ENCODE measurements at regions not wholly inside any gene's neighbourhood (a gene's known extent, or its start where the extent isn't known, plus 50 kb on each side); places are given as distances from the start of the nearest gene placed in this dataset.

DNA sequence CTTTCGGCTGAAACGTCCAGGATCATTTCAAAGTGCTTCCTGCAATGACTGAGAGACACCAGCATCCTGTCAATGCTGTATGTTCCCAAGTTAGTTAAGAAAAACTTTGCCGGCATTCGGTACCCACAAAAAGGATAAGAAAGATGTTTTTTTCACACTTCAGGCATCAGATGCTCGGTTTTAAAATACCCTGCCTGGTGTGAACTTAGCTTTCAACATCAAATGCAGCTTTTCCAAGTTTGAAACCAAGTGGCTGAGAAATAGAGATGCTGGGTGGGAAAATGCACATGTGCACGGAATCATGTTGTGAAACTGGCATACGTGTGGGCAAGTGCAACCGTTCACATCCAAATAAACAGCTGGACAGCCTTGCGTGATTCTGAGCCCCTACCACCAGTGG, 254.9 kb upstream of the IGF1R start:
- no peak for DNase-seq

DNA sequence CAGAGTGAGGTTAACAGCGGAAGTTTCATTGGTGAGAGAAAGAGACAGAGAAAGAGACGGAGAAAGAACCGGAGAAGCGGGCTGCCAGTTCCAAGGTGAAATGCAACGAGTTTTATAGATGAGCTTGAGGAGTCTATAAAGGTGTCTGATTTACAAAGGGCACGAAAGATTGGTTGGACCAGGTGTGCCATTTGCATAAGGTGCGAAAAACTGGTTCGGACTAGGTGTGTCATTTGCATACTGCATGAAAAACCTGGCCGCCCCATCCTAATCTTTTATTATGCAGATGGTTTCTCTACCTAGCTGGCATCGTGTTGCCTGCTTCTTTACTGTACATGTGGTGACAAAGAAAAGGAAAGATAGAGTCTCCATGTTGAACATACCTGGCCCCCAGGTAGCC, 253.8 kb upstream of the IGF1R start:
- no peak for DNase-seq

DNA sequence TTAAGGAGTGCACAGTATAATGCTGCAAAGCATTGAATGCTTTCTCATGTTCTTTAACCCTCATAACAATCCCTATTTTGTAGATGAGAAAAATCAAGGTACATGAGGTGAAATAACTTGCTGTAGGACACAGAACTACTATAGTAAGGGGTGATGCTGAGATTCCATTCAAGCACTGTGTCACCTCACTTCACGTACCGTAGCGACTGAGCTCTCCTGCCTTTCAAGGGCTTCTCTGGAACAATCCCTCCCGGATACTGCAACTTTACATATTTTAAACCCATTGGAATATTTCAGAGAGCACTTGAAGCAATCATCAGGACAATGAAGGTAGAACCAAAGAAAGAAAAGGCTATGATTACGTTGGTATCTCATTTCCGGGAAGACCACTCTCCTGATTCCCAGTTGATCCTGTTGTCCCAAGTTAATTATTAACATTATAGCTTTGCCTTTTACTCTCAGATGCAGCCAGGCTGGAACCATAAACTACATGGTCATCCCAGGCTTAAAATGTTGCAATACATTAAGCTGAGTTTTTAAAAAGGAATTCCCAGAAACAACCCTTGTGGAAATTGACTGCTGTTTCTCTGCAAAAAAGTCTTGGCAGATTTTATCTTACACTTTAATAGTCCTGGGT, 252.2 kb upstream of the IGF1R start:
- DNase-seq = no peak

DNA sequence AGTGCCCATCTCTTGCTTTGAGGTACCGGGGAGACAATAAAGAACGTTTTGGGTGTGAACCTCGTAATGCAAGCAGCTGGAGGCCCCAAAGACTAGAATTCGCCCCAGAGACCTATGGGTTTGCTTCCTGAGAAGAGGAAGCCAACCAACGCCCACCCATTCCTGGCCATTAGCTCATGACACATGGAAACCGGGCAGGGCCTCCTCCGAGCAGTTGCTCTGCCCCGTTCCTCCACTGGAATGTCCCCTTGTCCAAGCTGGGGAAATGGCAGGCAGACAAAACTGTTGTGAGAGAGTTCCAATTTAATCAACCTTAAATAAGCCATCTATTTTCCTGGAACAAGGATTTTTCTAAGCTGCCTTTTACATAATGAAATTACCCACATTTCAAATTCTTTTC, 250.9 kb upstream of the IGF1R start:
- no peak for DNase-seq

DNA sequence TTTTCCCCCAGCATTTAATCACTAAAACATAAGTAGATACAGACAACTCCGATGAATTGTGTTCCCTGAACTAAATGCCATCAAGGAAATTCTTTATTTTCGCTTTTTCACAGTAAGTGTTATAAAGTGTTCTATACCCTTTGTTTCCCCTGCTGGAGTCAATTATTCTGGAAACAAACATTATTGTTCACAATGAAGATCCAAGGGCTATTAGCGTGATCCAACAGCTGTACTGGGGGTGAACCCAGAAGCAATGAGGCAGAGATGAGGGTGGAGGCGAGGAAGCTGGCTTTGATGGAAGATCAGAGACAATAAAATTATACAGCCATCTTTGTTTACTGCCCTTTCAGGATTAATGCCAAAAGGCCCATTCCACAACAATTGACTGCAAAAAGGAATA, 250.3 kb upstream of the IGF1R start:
- no peak for DNase-seq

DNA sequence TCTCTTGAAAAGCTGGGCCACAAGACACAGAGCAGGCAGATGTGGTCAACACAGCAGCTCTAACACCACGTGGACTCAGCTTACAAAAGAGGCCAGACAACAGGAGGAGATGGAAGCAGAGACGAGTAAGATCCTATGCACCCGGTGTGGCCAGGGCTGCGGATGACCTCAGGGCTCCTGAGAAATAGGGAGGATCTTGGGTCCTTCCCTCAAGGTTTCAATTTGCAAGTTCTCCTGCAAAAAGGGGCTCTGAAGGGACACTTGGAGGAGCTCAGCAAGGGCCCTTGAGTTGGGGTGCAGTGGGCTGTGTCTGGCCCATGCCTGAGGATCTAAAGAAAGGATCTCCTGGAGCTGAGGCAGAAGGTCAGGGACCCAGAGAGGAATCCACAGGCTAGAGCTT, 249.5 kb upstream of the IGF1R start:
- DNase-seq = no peak

DNA sequence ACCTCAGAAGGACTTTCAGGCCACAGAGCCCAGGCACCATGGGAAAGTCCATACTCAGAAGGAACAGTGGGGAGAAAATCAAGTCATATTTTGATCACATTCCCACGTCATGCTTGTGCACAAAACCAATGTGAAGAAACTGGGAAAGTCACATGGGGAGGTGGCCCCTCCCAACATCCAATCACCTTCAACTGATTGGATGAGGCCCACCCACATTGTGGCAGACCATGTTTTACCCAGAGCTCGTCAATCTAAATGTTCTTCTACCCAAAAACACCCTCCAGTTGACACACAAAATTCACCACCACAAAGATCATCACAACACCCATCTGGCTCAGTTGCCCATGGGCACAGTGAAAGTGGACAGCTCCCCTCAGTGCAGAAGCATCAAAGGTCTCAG, 248.2 kb upstream of the IGF1R start:
- no peak for DNase-seq

DNA sequence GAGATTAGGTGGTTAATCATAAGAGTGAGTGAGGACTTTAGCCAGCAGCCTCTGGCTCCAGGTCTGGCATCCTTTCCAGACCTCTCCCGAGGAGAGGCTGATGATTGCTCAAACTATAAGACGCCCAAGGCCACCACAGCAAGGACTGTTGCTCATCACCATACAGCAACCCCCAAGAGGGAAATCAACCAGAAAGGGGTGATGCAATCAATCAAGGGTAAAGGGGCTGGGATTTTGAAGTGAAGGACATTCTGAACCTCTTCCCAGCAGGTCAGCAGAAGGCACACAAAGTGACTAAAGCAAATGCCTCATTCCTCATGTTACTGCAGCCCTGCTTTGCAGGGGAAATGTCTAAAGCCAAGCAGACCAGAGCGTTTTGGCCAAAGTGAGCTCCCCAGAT, 247.3 kb upstream of the IGF1R start:
- DNase-seq = no peak

DNA sequence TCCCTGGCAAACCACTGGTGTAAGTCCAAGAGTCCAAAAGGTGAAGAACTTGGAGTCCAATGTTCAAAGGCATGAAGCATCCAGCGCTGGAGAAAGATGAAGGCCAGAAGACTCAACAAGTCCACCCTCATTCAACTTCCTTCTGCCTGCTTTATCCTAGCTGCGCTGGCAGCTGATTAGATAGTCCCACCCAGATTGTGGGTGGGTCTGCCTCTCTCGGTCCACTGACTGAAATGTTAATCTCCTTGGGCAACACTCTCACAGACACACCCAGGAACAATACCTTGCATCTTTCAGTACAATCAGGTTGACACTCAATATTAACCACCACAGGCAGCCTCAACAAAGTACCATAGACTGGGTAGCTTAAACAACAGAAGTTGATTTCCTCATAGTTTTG, 245.9 kb upstream of the IGF1R start:
- DNase-seq = no peak

DNA sequence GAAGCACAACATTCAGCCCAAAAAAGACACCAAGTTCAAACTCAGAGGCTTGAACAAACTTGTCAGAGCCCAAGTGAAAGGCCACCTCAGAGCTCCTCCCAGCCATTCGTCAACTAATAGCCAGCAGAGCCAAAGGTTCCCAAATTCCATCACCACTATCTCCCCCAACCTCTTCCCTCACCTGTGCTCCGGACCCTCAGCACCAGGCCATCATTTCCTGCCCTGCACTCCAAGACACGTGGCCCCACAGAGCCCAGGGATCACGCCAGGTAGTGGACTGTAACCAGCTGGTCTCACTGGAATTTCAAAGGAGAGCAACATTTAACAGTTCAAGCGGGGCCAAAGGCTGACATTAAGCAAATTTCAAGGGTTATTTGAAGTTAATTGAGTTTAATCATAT, 245.2 kb upstream of the IGF1R start:
- no peak for DNase-seq

DNA sequence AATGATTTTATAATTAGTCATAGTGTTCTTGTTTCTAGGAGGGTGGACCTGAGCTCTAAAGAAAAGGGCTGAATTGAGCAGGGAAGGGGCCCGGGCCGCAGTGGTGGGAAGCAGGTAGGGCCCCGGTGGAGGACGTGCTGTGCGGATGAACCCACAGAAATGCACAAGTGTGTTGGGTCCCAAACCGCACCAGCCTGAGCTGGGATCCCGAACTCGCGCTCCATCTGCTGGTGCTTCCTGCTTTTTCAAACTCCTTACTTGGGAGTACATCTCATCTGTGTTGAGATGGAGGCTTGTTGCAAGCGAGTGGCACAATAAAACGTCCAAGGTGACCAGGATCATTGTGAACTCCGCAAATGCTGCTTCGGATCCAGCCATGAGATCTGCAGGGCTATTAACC, 244.8 kb upstream of the IGF1R start:
- no peak for DNase-seq

DNA sequence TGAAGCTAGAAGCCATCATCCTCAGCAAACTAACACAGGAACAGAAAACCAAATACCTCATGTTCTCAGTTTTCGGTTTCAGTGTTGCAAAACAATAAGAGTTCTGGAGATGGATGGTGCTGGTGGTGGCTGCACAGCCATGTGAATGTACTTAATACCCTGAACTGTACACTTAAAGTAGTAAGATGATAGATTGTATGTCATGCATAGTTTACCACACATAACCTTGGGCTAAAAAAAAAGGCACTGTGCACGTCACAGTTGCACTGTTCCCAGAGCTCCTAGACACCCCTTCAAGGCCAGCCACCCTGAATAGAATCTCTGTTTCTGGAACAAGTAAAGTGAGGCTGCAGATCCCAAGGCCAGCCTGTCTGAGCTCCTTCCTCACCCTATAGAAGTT, 243.3 kb upstream of the IGF1R start:
- no peak for DNase-seq

DNA sequence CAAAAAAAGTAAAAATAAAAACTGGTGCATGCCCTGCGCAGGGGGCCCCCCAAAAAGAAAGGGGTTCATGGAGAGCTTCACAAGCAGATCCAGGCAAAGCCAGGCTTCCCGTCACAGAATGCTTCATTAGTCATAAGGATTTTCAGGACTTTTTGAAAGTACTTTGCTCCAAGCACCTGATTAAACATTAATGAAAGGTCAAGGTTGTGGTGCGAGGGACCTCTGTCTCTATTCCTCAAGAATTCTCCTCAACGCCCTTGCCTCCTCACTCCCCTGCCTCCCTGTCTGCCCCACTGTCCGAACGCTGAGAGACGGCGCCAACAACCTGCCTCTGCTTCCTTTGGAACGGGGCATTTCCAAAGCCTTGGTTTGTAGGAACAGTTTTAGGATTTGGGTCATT, 240.1 kb upstream of the IGF1R start:
- DNase-seq = no peak

DNA sequence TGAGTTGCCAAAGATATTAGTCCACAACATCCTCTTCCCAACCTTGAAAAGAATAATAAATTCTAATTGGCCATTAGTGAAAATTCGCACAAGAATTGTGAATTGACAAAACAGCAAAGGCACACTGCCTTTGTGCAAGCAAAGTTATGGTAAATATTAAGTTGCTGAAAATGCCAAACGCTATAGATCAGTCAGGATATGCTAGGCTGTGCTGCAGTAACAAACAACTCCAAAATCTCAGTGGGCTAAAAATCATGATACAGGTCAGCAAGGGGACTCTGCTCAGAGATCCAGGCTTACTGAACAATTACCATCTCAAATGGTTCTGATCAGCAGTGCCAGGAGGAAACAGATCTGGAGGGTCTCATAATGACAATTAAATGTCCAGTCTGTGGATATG, 238.0 kb upstream of the IGF1R start:
- no peak for DNase-seq

DNA sequence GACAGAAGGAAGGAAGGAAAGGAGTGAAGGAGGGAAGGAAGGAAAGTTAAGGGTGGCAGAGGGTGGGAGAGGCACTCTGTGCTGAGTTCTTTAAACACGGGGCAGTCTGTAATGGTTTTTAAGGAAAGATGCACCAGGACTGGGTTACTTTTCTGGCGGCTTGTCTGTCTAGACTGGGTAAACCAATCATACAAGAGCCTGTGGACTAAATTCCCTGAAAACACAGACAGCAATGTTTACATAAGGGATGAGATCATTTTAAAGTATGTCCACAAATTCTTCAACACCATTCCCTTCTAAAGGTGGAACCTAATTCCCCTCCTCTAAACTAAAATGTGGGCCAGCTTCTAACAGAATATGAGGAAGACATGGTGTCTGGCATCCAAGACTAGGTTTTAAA, 235.5 kb upstream of the IGF1R start:
- DNase-seq = no peak

DNA sequence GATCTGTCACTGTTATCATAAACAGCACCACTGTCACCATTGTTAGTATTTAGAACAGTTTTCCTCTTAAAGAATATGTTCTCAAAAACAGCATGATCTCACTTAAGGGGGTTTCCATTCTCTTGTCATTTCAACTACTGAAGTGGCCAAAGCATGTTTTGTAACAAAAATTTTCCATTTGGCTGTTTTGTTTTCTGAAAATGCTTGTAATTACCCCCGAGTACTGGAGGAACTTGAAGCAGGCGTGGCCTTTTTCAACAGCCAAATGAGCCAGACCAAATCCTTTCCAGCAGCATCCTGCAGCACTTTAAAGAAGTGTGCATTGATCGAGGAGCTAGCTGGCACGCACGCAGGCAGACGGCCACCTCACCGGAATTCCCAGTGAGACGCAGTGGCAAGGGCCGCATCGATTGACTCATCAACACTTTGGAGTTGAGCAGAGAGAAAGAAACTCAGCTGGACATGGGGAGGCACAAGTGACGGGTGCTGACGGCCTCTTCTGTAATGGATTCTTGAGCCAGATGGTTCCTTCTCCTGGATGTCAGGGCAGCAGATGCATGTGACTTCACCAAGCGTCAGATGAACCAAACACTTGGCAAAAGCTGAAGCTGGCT, 234.3 kb upstream of the IGF1R start:
- no peak for DNase-seq

DNA sequence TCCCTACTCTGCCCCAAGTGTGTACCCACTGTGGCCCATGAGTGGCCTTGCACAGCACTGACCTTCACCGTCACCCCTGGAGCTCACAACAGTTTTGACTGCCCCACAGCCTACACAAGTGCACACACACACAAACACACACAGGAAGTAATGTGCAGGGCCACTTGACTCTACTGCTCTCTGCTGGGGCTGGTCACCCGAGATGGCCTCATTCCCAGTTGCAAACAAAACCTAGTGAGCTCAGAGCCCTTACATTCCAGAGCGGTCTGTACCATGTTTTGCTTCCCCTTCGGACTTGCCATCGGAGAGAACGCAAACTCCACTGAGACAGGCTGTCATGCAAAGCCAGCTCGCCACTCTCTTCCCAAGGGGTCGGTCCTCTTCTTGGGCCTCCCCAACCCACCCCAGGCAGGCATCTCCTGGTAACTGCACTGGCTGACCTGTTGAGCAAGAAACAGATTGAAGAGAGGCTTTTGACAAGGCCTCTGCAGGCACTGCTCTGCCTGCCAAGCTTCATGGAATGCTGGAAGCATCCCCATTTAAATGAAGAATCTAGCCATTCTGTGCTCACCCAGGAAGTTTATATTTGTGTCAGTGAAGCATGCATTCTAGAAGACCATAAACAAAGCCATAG, 232.0 kb upstream of the IGF1R start:
- no peak for DNase-seq

DNA sequence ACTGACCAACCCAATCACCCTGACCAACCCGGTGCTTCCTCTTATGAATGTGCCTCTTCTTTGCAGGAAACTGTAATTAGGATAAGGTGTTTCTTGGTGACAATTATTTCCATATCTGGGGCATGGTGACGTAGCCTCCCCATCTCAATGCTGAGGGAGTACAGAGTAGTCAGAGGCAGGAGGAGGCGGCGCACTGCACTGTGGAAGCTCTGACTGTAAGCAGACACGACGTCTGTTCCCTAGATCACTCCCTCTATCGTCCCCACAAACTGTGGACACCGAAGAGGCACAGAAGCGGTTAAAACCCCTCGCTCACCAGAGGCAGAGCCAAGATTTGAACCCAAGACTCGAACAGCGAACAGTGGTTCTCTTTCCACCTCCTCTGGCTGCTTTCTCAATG, 231.0 kb upstream of the IGF1R start:
- DNase-seq = no peak

DNA sequence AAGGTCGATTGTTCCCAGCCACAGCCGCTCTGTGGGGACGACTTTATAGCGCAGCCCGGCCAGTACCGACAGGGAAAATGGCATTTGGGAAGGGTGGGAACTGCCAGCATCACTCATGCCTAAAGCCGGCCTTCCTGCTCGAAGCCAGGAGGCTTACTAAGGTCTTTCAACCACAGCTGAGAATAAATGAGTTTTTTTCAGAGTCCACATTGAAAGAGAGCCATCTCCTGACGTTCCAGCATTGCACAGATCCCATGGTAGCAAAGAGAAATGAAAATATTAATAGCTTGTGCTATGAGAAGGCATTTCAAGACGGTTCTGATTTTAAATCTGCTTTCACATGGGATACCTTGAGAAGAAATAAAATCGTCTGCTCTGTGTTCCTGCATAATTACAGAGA, 230.2 kb upstream of the IGF1R start:
- DNase-seq = no peak

DNA sequence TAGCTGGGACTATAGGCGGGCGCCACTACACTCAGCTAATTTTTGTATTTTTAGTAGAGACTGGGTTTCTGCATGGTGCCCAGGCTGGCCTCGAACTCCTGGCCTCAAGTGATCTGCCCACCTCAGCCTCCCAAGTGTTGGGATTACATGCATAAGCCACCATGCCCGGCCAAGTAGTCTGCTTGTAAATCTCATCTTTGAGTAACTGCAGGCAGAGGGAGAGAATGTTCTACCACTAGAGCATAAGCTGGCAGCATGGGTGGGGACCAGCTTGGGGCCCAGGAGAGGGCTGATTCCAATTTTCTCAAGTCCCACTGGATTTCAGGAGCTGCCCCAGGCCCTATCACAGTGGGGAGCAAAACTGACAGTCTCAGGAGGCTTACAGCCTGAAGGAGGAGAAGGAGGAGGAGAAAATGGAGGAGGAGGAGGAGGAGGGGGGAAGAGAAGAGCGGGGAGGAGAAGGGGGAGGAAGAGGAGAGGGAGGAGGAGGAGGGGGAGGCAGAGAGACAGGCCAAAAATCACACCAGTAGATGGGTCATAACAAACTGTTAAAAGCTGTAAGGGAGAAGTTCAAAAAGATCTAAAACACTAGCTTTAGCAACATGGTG, 229.1 kb upstream of the IGF1R start:
- DNase-seq = no peak

DNA sequence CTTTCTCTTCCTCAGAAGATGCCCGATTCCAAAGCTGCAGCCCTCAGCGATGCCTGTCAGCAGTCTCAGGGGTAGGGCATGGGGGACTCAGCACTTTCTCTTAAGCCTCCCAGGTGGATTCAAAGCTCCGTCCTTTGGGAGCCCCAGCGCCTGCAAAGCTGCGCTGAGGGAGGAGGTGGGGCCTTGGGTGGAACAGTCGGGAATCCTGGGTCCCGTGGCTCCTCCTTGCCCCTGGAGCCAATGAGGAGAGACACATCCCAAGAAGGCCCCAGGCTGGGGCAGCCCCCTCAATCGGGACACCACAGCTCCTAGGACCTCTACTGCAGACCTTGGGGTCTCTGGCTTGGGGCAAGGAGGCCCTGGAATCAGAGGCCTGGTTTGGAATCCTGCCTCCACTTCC, 227.5 kb upstream of the IGF1R start:
- no peak for DNase-seq

DNA sequence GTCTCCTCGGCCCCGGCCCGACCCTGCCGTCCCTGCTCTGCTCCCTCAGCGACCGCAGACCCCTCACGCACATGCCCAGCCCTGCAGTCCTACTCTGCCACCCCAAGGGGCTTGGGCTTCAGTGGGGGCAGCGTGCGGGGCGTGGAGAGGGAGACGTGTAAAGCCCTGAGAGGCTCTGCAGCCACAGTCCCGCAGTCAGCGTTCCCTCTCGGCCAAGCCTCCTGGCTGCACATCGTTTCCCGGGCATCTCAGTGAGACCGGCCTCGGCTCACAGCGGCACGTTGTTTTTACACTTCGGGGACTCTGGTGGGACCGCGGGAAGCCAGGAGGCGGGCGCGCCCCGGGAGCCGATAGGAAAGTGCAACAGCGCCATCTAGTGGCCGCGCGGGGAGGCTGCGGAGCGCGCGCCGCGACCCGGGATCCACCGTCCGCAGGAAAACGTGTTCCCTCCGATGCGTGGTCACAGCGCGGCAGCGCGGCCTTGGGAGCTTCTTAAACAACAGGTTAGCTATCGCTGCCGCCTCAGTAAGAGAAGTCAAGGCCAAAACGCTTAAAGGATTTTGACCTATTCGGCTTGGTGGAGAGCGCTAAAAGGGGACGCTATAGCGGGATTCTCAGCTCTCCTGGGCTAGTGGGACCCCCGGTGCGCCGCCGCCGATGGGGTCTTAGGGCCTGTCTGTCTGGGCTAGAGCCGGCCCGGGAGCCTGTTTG, 226.8 kb upstream of the IGF1R start:
- peak; percentile 32 to 34 for DNase-seq

DNA sequence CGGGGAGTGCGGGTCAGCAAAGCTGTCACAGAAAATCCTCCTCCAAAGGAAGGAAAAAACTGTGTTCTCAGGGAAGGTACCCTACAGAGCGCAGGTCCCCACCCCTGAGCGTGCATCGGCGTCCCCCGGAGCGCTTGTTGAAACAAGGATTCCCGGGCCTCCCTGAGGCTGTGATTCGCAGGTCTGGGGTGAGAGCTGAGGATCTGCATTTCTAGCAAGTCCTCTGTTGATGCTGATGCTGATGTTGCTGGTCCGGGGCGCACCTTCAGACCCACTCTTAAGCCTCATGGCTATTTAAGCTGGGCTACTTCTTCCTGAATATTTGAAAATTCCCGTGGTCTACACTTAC, 226.2 kb upstream of the IGF1R start:
- no peak for DNase-seq

DNA sequence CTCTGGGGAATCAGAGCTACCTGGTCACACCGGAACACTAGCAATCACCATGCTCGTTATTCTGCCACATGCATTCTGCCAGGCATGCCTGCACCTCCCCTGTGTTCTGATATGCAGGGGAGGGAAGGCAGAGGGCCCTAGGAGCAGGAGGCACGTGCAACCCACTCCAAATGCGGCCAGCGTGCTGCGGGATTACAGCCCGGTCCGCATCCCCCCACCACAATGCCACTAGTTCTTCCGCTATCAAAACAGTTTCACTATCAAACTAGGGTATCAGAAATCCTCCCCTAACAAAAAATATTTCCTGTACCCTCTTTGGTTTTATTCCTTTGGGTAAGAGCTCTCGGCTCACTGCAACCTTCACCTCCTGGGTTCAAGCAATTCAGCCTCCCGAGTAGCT, 223.2 kb upstream of the IGF1R start:
- DNase-seq = no peak
